ENCODE measurements at regions not wholly inside any gene's neighbourhood (a gene's known extent, or its start where the extent isn't known, plus 50 kb on each side); places are given as distances from the start of the nearest gene placed in this dataset.

- TF ChIP-seq CTCF (conservative IDR thresholded peaks at IDR 0.05; ENCODE audit: low read depth, low read length): no peak
- TF ChIP-seq EZH2 (IDR thresholded peaks at IDR 0.05; ENCODE audit: borderline replicate concordance, low read depth, low read length, poor library complexity, severe bottlenecking): no peak
Observed at GRCh38 chr4:104719539-104720230, 225.0 kb upstream of the CXXC4 start.
